ENCODE measurements at regions not wholly inside any gene's neighbourhood (a gene's known extent, or its start where the extent isn't known, plus 50 kb on each side); places are given as distances from the start of the nearest gene placed in this dataset.
"Not testable (repeated sequence)": the region's sequence is repeated elsewhere in the genome, so short reads cannot be mapped to it uniquely, and the experiment has no call there.

GRCh38 chr12:126910570-126910969 is 1356.4 kb upstream of the TMEM132C start:
- in situ Hi-C loops (cut with HindIII; ENCODE audit: low pct_ligation_motif_present, low pct_unique_long_range_greater_than_20kb, low sequenced_read_pairs), result no loop called here
- DNase-seq, result no peak

DNA sequence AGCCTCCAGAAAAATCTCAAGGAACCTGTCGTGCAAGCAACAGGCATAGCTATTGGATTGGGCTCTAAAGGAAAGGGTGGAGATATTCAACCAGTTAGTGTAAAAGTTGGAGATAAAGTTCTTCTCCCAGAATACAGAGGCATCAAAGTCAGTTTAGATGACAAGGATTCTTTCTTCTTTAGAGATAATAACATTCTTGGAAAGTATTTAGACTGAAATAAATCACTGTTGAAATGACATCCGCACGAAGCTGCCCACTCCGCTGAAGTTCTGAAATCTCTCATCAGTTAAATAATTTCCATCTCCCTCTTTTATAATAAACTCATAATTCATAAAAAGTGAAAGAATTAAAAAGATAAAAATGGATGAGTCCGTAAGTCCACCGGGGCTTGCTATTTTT is 1354.9 kb upstream of the TMEM132C start:
- in situ Hi-C loops (cut with HindIII; ENCODE audit: low pct_ligation_motif_present, low pct_unique_long_range_greater_than_20kb, low sequenced_read_pairs), result no loop called here
- DNase-seq, result no peak

DNA sequence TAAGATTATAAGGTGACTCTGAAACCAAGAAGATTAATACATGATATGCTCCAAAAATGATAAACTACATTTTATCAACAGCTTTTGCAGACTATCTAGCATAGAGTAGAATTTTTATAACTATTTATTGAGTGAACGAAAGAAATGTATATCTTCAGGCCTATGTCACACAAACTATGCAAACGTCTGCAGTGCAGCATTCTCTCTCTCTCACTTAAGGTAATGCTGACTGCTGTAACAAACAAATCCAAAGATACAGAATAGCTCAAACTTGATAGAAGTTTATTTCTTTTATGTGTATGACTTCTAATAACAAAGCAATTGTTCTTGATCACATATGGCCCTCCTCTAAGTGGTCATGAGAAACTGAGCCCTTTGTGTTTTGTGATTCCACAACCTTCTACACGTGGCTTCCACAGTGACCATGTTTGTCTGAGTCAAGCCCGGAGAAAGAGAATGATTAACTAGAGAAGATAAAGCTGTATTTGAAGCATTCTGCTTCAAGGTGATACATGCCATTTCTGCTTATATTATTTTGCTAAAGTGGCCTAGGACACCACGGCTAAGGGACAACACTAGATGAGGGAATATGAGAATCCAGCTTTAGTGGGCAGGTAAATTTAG is 1352.7 kb upstream of the TMEM132C start:
- in situ Hi-C loops (cut with HindIII; ENCODE audit: low pct_ligation_motif_present, low pct_unique_long_range_greater_than_20kb, low sequenced_read_pairs), result no loop called here
- DNase-seq, result peak; percentile 11

GRCh38 chr12:126915309-126915708 is 1351.7 kb upstream of the TMEM132C start:
- in situ Hi-C loops (cut with HindIII; ENCODE audit: low pct_ligation_motif_present, low pct_unique_long_range_greater_than_20kb, low sequenced_read_pairs), result no loop called here
- no peak for DNase-seq

DNA sequence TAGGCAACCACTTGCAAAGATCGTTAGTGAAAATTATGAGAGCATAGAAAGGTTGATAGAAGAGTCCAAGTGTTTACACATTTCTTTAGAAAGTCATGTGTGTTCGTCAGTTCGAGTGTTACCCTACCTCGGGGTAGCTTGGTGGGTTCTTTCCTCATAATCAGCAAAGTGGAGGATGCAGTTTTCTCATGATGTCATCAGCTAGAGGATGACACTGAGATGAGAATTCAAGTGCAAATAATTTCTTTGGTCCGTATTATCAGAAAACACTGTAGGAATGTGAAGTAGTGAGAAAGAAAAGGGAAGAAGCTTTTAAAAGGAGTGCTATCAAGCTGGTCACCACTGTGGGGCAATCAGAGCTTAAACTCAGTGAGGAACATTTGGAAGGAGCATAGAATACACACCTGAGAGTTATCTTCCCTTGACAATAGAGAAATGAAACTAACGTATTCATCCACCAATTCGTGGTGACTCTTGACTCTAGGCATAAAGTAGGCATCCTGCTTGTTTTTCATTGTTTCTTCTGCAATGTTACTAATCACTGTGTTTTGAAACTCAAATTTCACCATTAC is 1340.9 kb upstream of the TMEM132C start:
- in situ Hi-C loops (cut with HindIII; ENCODE audit: low pct_ligation_motif_present, low pct_unique_long_range_greater_than_20kb, low sequenced_read_pairs), result no loop called here
- peak; percentile 11 for DNase-seq

GRCh38 chr12:126930234-126930633 is 1336.7 kb upstream of the TMEM132C start:
- DNase-seq, result no peak
- in situ Hi-C loops (cut with HindIII; ENCODE audit: low pct_ligation_motif_present, low pct_unique_long_range_greater_than_20kb, low sequenced_read_pairs), result no loop called here

- in situ Hi-C loops (cut with HindIII; ENCODE audit: low pct_ligation_motif_present, low pct_unique_long_range_greater_than_20kb, low sequenced_read_pairs), result no loop called here
- no peak for DNase-seq
Measured at GRCh38 chr12:126932156-126932555, 1334.8 kb upstream of the TMEM132C start.

- in situ Hi-C loops (cut with HindIII; ENCODE audit: low pct_ligation_motif_present, low pct_unique_long_range_greater_than_20kb, low sequenced_read_pairs), result no loop called here
- no peak for DNase-seq
Measured at GRCh38 chr12:126935435-126935834, 1331.5 kb upstream of the TMEM132C start.

DNA sequence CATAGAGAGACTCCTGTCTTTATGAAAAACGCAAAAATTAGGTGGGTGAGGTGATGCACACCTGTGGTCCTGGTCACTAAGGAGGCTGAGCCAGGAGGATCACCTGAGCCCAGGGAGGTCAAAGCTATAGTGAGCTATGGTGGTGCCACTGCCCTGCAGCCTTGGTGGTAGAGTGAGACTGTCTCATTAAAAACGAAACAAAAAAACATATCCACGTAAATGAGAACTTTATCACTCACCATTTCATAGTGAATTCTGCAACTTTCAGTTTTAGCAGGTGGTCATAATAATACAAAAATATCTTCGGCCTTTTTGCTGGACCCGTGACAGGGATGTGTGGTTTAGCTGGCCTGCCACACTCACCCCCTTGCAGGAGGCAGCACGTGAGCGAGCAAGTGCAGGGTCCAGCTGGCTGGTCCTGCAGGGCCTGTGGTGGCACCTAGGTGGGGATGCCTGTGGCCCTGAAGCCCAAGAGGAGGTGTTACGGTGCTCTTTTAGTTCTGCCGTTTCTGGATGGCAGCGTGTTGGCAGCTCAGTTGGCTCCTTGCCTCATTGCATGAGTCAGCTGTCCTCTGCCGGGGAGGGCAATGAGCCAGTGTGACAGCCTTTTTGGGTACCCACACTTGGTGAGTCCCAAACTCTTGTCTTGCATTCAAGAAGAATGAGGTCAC is 1330.7 kb upstream of the TMEM132C start:
- DNase-seq, result peak; percentile 61
- in situ Hi-C loops (cut with HindIII; ENCODE audit: low pct_ligation_motif_present, low pct_unique_long_range_greater_than_20kb, low sequenced_read_pairs), result no loop called here

GRCh38 chr12:126937431-126937830 is 1329.5 kb upstream of the TMEM132C start:
- in situ Hi-C loops (cut with HindIII; ENCODE audit: low pct_ligation_motif_present, low pct_unique_long_range_greater_than_20kb, low sequenced_read_pairs), result no loop called here
- DNase-seq, result no peak

DNA sequence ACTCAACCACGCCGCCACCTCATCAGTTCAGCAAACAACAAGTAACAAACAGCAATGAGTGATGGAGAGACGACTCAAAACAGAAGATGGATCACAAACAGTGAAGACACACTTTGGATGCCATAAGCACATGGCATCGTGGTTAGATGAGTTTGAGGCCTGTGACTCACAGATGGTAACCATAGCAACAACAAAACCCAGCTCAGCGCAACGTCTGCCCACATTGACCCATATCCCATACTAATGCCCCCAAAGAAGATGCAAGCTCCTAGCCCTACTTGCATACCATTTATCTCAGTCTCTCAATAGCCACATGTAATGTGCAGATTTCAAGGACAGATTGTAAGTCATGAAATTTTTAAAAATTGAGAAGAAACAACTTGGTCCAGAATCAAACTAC is 1322.3 kb upstream of the TMEM132C start:
- in situ Hi-C loops (cut with HindIII; ENCODE audit: low pct_ligation_motif_present, low pct_unique_long_range_greater_than_20kb, low sequenced_read_pairs), result no loop called here
- DNase-seq, result no peak

- DNase-seq; in situ Hi-C loops (cut with HindIII; ENCODE audit: low pct_ligation_motif_present, low pct_unique_long_range_greater_than_20kb, low sequenced_read_pairs): not testable (repeated sequence)
Measured at GRCh38 chr12:126946958-126947357, 1320.0 kb upstream of the TMEM132C start.

DNA sequence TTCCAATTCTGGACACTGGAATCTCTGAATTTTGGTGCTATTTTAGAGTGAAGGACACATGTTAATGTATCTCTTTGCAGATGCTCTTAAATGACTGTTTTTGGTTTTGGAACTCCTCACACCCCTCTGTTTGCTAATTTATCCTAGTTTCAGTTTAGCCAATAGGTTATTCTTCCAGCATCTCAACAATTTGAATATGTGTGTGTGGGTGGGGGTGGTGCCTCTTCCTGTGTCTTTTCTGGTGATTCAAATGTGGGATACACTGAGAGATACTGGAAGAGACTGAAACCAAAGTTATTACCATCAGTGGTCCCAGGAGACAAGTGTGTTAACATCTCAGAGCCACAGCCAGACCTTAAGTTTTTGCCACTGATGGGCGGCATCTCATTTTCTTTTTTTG is 1317.4 kb upstream of the TMEM132C start:
- no peak for DNase-seq
- in situ Hi-C loops (cut with HindIII; ENCODE audit: low pct_ligation_motif_present, low pct_unique_long_range_greater_than_20kb, low sequenced_read_pairs), result no loop called here

DNA sequence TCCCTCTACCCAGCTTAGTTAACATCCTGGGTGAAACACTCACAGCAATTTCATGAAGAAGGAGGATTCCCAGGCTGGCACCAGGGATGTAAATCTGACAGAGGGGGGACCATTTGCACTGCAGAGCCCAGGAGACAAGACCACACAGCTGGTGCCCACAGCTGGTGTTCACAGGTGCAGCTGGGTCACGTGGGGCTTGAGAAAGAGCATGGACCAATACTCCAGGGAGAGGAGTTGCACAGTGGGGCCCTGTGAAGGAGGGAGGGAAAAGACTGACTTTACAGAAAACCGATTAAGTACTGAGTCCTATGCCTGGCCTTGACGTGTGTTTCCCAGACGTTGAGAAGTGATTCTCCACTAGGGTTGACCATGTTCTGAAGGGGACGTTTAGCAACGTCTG is 1316.7 kb upstream of the TMEM132C start:
- in situ Hi-C loops (cut with HindIII; ENCODE audit: low pct_ligation_motif_present, low pct_unique_long_range_greater_than_20kb, low sequenced_read_pairs), result no loop called here
- no peak for DNase-seq

GRCh38 chr12:126952096-126953007 is 1314.6 kb upstream of the TMEM132C start:
- DNase-seq, result no peak
- in situ Hi-C loops (cut with HindIII; ENCODE audit: low pct_ligation_motif_present, low pct_unique_long_range_greater_than_20kb, low sequenced_read_pairs), result no loop called here

DNA sequence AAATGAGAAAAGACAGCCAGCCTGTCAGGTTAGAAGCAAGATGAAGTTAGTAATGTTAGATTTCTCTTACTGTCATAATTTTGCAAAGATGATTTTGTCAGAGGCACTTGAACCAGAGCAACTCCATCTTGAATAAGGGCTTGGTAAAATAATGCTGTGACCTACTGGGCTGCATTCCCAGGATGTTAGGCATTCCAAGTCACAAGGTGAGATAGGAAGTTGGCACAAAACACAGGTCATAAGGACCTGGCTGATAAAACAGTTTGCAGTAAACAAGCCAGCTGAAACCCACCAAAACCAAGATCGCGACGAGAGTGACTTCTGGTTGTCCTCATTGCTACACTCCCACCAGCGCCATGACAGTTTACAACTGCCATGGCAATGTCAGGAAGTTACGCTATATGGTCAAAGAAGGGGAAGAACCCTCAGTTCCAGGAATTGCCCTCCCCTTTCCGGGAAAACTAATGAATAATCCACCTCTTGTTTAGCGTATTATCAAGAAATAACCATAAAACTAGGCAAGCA is 1313.5 kb upstream of the TMEM132C start:
- in situ Hi-C loops (cut with HindIII; ENCODE audit: low pct_ligation_motif_present, low pct_unique_long_range_greater_than_20kb, low sequenced_read_pairs), result no loop called here
- no peak for DNase-seq

- in situ Hi-C loops (cut with HindIII; ENCODE audit: low pct_ligation_motif_present, low pct_unique_long_range_greater_than_20kb, low sequenced_read_pairs), result no loop called here
- no peak for DNase-seq
Measured at GRCh38 chr12:126960221-126960620, 1306.7 kb upstream of the TMEM132C start.

DNA sequence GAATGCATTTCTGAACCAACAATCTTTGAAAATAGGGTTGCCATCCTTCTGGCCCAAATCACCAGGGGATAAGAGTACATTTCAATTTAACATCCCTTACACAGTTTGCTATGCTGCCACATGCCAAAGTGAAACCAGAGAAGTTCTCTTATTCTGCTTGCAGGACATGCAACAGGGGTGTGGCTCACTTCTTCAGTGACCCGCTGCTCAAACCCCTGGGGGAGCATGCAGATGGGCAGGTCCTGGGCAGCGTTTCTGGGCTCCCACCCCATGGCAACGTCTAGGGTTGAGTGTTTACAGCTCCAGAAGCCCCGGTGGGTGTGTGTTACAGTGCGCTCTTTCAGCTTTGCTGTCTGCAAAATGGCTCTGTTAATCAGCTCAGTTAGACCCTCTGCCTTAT is 1306.3 kb upstream of the TMEM132C start:
- in situ Hi-C loops (cut with HindIII; ENCODE audit: low pct_ligation_motif_present, low pct_unique_long_range_greater_than_20kb, low sequenced_read_pairs), result no loop called here
- DNase-seq, result no peak

- in situ Hi-C loops (cut with HindIII; ENCODE audit: low pct_ligation_motif_present, low pct_unique_long_range_greater_than_20kb, low sequenced_read_pairs), result no loop called here
- DNase-seq, result no peak
Measured at GRCh38 chr12:126963825-126964224, 1303.1 kb upstream of the TMEM132C start.

All from ACHN (cell line).